ENCODE measurements at regions not wholly inside any gene's neighbourhood (a gene's known extent, or its start where the extent isn't known, plus 50 kb on each side); places are given as distances from the start of the nearest gene placed in this dataset.

DNA sequence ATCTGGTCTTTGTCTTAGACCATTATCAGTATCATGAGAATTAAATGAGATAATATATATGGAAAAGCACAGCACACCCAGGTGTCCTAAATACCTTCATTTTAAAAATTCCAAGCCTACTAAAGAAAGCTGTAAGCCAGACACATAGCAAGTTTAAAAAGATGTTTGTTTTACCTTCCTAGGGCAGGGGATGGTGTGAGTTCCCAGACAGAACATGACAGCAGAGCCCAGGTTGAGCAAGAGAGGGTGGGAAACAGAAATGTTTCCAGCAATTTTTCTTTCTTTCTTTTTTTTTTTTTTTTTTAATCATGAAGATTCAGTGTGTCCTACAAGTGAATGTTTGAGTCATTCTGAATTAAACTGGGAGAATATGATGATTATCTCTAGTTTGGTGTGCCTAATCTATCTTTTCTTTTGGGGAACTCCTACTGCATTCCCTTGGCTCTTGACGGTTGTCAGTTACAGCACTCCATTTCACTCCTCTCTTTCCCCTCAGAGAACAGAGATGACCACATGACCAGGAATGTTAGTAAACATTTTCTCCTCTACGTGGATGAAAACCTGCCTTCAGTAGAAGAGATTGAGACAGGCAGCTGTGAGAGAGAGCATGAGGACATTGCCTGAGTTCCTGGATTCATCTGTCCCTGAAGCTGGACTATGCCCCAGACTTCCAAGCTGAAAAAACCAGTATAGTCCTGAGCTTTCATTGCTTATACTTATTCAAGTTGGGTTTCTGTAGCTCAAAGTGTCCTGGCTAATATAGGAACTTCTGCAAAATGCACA lies 54.5 kb upstream of the ARL14 start:
- Histone ChIP-seq H3K4me3 (no peak overlapping the region), H3K27ac (replicated peaks) (no peak overlapping the region), H3K9me3 (replicated peaks) (no peaks in the 10 kb centered on the region), H3K36me3 (no peaks in the 10 kb centered on the region), H3K4me1 (peaks cover 3% of the 10 kb centered on the region), H3K27me3 (ENCODE audit: low read depth) (no peaks in the 10 kb centered on the region)
- DNase-seq, result no peak
- intact Hi-C loops (cut with micrococcal nuclease), result no loop called here
- TF ChIP-seq, protein P1, sequence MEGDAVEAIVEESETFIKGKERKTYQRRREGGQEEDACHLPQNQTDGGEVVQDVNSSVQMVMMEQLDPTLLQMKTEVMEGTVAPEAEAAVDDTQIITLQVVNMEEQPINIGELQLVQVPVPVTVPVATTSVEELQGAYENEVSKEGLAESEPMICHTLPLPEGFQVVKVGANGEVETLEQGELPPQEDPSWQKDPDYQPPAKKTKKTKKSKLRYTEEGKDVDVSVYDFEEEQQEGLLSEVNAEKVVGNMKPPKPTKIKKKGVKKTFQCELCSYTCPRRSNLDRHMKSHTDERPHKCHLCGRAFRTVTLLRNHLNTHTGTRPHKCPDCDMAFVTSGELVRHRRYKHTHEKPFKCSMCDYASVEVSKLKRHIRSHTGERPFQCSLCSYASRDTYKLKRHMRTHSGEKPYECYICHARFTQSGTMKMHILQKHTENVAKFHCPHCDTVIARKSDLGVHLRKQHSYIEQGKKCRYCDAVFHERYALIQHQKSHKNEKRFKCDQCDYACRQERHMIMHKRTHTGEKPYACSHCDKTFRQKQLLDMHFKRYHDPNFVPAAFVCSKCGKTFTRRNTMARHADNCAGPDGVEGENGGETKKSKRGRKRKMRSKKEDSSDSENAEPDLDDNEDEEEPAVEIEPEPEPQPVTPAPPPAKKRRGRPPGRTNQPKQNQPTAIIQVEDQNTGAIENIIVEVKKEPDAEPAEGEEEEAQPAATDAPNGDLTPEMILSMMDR (IDR thresholded peaks at IDR 0.05; ENCODE audit: borderline replicate concordance), result no peak

DNA sequence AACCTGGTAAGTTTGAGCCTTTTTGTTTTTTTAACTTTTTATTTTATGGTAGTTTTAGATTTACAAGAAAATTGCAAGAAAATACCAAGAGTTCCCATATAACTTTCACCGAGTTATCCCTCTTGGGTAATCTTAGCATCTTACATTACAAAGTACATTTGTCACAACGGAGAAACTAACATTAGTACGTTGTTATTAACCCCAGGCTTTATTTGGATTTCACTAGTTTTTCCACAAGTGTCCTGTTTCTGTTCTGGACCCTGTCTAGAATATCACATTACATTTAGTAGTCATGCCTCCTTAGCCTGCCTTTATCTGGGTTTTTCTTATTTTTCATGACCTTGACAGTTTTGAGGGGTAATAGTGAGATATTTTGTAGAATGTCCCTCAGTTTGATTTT lies 53.5 kb upstream of the KPNA4 start:
- no peak for DNase-seq
- Histone ChIP-seq H3K36me3 (no peaks in the 10 kb centered on the region), H3K4me3 (no peak overlapping the region), H3K27ac (replicated peaks) (no peak overlapping the region), H3K27me3 (ENCODE audit: low read depth) (no peaks in the 10 kb centered on the region), H3K9me3 (replicated peaks) (no peaks in the 10 kb centered on the region), H3K4me1 (peaks cover 9% of the 10 kb centered on the region)
- intact Hi-C loops (cut with micrococcal nuclease), result no loop called here
- TF ChIP-seq, protein P1 (IDR thresholded peaks at IDR 0.05; ENCODE audit: borderline replicate concordance), result no peak

DNA sequence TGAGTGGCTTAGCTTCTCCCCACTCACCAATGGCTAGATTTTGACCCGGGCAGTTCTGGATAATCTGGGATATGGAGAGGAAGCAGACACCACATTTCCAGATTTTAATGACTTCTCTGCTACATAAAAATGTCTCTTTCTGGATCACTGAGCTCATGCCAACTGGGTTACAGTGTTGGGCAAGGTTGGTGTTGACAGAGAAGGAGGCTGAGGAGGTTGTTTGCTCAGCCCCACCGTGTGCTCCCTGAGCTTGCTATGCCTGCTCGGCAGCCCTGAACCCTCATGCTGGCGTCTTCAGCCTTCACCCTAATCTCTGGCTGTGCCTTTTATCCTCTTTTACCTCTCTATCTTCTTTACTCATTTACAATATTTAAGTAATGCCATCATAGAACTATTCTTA lies 53.0 kb upstream of the KPNA4 start:
- intact Hi-C loops (cut with micrococcal nuclease), result no loop called here
- H3K4me1 ChIP-seq, result peaks cover 9% of the 10 kb centered on the region
- H3K27me3 ChIP-seq (ENCODE audit: low read depth), result no peaks in the 10 kb centered on the region
- TF ChIP-seq, protein P1 (IDR thresholded peaks at IDR 0.05; ENCODE audit: borderline replicate concordance), result no peak
- no peak for DNase-seq
- no peak overlapping the region for H3K27ac ChIP-seq (replicated peaks)
- H3K36me3 ChIP-seq, result no peaks in the 10 kb centered on the region
- no peaks in the 10 kb centered on the region for H3K9me3 ChIP-seq (replicated peaks)
- no peak overlapping the region for H3K4me3 ChIP-seq

DNA sequence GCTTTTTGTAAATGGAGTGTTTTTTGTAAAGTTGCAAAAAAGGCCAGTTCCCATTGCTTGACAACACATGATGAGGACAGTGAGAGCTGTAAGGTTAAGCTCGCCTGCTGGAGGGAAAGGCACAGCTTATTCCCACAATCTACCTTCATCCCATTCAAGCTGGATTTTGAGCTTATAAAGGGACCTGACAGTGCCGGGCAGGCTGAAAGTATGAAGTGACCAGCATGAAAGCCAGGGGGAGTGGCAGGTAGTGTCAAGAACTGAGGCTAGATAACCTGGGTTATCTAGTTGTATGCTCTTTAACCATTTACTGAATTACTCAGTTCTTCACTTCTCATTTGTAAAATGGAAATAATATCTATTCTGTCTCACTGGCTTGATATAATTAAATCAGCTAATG lies 52.3 kb upstream of the KPNA4 start:
- TF ChIP-seq, protein P1 (IDR thresholded peaks at IDR 0.05; ENCODE audit: borderline replicate concordance), result no peak
- H3K4me1 ChIP-seq, result peaks cover 9% of the 10 kb centered on the region
- no peaks in the 10 kb centered on the region for H3K9me3 ChIP-seq (replicated peaks)
- H3K27ac ChIP-seq (replicated peaks), result no peak overlapping the region
- no peak for DNase-seq
- H3K27me3 ChIP-seq (ENCODE audit: low read depth), result no peaks in the 10 kb centered on the region
- intact Hi-C loops (cut with micrococcal nuclease), result no loop called here
- no peak overlapping the region for H3K4me3 ChIP-seq
- H3K36me3 ChIP-seq, result no peaks in the 10 kb centered on the region

DNA sequence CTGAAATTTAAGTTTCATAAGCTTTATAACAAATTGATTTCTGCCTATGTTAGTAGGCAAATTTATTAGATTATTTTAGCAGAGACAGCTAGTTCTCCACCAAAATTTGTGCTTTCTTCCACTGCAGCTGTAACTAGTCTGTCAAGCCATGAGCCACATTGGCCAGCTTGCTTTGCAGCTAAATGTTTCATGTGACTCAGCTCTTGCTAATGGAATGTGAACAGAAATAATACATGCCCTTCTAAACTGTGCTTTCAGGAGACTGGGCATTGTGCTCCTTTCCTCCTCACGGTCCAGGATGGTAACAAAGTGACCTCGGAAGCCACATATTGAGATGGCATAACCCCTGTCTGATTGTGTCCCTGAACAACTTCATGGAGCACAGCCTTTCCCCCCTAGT lies 51.3 kb upstream of the KPNA4 start:
- Histone ChIP-seq H3K36me3 (no peaks in the 10 kb centered on the region), H3K4me3 (no peak overlapping the region), H3K9me3 (replicated peaks) (no peaks in the 10 kb centered on the region), H3K27me3 (ENCODE audit: low read depth) (no peaks in the 10 kb centered on the region), H3K27ac (replicated peaks) (peak overlapping the region; percentile 49), H3K4me1 (peaks cover 9% of the 10 kb centered on the region)
- DNase-seq, result no peak
- TF ChIP-seq, protein P1 (IDR thresholded peaks at IDR 0.05; ENCODE audit: borderline replicate concordance), result no peak
- intact Hi-C loops (cut with micrococcal nuclease), result no loop called here
